GM18498 (cell line): ENCODE measurements at regions not wholly inside any gene's neighbourhood (a gene's known extent, or its start where the extent isn't known, plus 50 kb on each side); places are given as distances from the start of the nearest gene placed in this dataset.
"Not testable (repeated sequence)": the region's sequence is repeated elsewhere in the genome, so short reads cannot be mapped to it uniquely, and the experiment has no call there.

Source experiments
- ATAC-seq: cut with Tn5 transposase; IDR thresholded peaks from one replicate; pipeline ENCODE4 v1.9.1; 2021; ENCODE audit warnings: mild to moderate bottlenecking, moderate library complexity; ENCODE audit not compliant: unreplicated experiment

- ATAC-seq = no peak
Measured at GRCh38 chr5:27240791-27241190, 202.4 kb upstream of the CDH9 start.

- no peak for ATAC-seq
Measured at GRCh38 chr5:27234916-27235315, 196.5 kb upstream of the CDH9 start.

DNA sequence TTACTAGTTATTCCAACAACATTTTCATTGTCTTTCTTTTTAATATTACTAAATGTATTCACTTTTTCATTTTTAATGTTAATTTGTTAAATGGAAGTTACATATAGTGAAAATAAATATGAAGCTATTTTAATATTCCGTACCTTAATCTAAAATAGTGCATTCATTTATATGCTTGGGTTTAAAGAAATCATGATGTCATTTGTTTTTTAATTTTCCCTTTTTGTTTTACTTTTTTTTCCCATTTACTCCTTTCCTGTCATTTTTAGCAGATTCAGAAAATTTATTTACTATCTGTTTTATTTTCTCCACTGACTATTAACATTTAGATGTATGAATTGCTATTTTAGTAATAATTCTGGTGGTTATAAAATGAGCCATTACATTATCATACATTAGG lies 183.0 kb upstream of the CDH9 start:
- ATAC-seq = no peak

- ATAC-seq = no peak
Measured at GRCh38 chr5:27220752-27221151, 182.4 kb upstream of the CDH9 start.

DNA sequence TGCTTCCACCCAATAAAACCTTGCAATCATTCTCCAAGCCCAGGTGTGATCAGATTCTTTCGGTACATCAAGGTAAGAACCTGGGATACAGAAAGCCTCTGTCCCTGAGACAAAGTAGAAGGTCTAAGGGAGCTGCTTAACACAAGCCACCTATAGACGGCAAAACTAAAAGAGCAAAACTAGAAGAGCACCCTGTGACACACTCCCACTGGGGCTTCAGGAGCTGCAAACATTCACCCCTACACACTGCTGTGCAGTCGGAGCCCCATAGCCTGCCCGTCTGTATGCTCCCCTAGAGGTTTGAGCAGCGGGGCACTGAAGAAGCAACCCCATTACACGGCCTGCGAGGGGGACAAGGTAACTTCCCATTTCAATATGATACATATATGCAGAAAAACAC lies 179.6 kb upstream of the CDH9 start:
- ATAC-seq = no peak

DNA sequence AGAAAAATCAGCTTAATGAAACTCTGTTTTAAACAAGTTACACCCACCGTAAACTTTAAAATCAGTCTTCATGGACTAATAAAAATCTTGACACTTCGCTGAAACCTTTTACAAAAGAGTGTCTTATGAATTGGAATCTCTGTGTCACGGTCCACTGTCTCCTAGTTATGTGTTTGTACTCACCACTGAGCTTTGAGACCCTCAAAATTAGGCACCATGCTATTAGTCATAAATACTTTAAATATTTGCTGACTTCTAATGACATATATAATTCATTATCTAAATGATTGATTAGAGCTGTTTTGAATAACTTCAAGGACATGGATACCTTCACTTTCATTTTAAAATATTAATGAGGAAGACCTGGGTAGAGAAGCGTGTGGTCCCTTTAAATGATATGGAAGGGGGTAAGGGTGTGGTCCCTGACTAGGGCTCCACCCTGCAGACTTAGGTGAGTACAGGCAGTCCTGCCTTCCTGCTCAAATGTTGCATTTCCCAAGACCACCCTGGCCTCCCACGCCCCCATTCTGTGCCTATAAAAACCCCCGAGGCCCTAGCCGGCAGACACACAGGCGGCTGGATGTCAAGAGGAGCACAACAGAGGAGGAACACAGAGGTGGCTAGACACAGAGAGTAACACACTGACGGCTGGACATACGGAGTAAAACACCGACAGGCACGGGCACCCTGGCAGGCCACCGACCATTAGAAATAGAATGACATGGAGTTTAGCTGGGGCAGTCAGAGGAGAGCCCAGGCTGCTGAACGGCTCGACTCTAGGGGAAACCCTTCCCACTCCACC lies 179.0 kb upstream of the CDH9 start:
- ATAC-seq = no peak

DNA sequence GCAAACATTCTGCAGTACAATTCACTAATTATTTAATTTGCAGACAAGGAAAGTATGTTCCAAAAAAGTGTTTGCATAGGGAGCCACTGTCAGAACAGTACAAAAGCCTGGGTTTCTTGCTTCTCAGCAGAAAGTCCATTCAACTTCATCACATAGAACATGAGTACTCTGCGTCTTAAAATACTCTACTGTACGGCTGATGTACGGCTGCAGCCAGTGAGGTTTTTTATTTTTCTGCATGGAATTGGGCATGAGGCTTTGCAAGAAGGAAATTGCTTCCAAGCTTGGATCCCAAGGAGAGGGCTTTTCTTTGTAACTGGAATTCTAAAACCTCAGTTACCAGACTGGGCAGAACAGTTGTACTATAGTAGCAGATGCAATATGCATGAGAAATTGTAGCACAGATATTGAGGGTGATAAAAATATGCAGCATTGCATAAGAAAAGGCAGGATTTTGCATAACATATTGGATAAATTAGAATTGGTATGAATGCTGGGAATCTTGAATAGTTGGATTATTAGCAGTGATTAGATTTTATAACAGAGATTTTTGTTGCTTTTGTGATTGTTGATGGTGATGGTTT lies 178.1 kb upstream of the CDH9 start:
- no peak for ATAC-seq

- no peak for ATAC-seq
Measured at GRCh38 chr5:27208051-27208450, 169.7 kb upstream of the CDH9 start.

DNA sequence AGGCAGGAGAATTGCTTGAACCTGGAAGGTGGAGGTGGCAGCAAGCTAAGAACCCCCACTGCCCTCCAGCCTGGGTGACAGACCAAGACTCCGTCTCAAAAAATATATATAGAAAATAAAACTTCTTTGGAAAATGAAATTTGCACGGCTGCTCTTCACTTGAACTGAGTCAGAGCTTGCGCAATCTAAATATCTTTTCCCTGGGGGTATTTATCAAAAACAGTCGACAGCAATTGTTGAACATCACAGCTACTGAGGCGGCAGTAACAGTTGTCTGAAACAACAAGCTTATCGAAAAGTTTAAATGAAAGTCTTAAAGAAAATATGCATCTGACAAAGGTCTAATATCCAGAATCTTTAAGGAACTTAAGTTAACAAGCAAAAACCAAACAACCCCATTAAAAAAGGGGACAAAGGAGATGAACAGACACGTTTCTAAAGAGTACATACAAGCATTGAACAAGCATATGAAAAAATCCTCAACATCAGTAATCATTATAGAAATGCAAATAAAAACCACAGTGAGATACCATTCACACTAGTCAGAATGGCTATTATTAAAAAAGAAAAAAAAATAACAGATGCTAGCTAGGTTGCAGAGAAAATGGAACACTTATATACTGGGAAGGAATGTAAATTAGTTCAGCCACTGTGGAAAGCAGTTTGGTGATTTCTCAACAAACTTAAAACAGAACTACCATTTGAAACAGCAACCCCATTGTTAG lies 153.6 kb upstream of the CDH9 start:
- ATAC-seq = no peak

DNA sequence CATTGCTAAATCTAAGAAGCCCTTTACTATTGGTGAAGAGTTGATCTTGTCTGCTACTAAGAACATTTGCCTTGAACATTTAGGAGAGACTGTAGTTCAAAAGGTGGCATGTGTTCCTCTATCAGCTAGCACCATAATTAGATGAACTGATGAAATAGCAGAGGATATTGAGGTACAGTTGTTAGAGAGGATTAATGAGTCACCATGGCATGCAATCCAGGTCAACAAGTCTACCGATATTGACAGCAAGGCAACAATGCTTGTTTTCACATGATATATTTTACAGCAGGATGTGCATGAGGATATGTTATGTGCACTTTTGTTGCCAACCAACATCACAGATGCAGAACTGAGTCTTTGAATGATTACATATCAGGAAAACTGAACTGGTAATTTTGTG lies 134.3 kb upstream of the CDH9 start:
- no peak for ATAC-seq

- ATAC-seq = no peak
Measured at GRCh38 chr5:27171761-27172261, 133.4 kb upstream of the CDH9 start.

DNA sequence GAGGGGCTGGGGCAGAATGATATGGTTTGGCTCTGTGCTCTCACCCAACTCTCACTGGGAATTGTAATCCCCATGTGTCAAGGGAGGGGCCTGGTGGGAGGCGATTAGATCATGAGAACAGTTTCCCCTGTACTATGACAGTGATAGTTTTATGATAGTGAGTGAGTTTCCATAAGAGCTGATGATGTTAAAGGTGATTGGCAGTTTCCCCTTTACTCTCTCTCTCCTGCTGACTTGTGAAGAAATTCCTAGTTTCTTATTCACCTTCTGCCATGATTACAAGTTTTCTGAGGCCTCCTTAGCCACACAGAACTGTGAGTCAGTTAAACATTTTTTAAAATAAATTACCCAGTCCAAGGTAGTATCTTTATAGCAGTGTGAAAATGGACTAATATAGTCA lies 120.4 kb upstream of the CDH9 start:
- no peak for ATAC-seq

DNA sequence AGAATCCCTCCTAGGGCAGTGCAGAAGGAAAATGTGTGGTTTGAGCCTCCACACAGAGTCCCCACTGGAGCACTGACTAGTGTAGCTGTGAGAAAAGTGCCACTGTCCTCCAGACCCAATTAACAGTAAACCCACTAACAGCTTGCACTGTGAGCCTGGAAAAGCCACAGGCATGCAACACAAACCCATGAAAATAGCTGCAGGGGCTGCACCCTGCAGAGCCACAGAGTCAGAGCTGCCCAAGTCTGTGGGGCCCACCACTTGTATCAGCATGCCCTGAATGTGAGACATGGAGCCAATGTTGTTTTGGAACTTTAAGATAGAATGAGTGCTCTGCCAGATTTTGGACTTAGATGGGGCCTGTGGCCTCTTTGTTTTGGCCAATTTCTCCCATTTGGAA lies 119.8 kb upstream of the CDH9 start:
- ATAC-seq = no peak

DNA sequence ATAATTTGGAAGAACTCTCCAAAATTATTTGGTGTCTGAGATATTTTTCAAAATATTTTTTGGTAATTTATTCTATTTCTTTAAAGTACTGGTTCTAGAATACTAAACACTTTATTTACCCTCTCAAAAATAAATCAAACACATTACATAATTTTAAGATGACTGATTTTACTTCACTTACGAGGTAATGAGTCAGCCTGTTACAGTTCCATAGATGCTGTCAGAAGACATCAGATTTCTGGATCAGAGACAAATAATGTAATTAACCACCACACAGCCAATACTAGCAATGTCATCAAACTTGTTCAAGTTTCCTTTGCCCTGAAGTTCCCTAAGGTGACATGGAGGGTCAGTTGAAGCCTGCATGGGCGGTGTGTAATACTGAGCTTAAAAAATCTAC lies 106.1 kb upstream of the CDH9 start:
- no peak for ATAC-seq

GRCh38 chr5:27140831-27141230 lies 102.4 kb upstream of the CDH9 start:
- no peak for ATAC-seq

DNA sequence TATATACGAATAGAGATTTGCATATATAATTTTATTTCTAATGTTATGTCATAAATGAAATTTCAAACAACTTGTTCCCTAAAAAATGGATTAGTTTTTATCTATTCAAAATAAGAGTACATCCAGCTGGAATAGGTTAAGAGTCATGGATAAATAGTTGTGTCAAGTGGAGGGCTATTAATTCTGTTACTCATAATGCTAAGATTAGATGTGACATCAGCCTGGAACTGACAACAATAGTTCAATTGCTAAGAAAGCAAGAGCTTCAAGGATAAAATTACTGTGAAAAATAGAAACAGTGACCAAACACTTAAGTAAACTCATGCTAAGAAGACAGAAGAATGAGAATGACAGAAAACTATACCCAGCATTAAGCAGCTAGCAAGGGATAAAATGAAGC lies 92.2 kb upstream of the CDH9 start:
- no peak for ATAC-seq

GRCh38 chr5:27129926-27130325 lies 91.5 kb upstream of the CDH9 start:
- ATAC-seq = no peak

DNA sequence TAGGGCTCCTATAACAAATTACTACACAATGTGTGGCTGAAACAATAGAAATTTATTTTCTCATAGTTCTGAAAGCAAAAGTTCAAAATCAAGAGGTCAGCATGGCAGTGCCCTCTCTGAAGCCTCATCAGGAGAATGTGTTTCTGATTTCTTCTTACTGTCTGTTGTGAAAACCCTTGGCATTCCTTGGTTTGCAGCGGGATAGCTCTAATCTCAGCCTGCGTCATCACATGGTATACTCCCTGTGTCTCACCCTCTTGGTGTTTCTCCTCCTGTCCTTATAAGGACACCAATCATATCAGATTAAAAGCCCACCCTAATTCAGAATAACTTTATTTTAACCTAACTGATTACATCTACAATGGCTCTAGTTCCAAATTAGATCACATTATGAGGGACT lies 87.5 kb upstream of the CDH9 start:
- ATAC-seq = no peak

- ATAC-seq = no peak
Measured at GRCh38 chr5:27124590-27124989, 86.2 kb upstream of the CDH9 start.

- not testable (repeated sequence) for ATAC-seq
Measured at GRCh38 chr5:27119736-27120321, 81.4 kb upstream of the CDH9 start.

GRCh38 chr5:27103486-27103885 lies 65.1 kb upstream of the CDH9 start:
- no peak for ATAC-seq

DNA sequence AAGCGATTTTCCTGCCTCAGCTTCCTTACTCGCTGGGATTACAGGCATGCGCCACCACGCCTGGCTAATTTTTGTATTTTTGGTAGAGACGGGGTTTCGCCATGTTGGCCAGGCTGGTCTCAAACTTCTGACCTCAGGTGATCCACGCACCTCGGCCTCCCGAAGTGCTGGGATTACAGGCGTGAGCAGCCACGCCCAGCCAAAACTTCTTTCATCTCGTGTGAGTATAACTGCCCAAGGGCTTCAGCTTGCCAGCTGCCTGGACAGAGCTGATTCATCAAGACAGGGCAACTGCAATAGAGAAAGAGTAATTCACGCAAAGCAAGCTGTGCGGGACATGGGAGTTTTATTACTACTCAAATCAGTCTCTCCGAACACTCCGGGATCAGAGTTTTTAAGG lies 57.4 kb upstream of the CDH9 start:
- ATAC-seq = not testable (repeated sequence)
